ENCODE measurements at regions not wholly inside any gene's neighbourhood (a gene's known extent, or its start where the extent isn't known, plus 50 kb on each side); places are given as distances from the start of the nearest gene placed in this dataset.
"Not testable (repeated sequence)": the region's sequence is repeated elsewhere in the genome, so short reads cannot be mapped to it uniquely, and the experiment has no call there.

DNA sequence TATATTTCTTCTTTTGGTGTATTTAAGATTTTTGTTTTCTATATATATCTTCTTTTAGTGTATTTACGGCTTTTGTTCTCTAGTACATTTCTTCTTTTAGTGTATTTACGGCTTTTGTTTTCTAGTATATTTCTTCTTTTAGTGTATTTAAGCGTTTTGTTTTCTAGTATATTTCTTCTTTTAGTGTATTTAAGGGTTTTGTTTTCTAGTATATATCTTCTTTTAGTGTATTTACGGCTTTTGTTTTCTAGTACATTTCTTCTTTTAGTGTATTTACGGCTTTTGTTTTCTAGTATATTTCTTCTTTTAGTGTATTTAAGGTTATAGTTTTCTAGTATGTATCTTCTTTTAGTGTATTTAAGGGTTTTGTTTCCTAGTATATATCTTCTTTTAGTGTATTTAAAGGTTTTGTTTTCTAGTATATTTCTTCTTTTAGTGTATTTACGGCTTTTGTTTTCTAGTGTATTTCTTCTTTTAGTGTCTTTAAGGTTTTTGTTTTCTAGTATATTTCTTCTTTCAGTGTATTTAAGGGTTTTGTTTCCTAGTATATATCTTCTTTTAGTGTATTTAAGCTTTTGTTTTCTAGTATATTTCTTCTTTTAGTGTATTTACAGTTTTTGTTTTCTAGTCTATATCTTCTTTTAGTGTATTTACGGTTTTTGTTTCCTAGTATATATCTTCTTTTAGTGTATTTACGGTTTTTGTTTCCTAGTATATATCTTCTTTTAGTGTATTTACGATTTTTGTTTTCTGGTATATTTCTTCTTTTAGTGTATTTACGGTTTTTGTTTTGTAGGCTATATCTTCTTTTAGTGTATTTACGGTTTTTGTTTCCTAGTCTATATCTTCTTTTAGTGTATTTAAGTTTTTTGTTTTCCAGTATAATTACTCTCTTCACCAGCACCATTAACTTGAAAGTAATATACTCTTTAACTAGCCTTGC is 249.4 kb downstream of the SHOX start:
- DNase-seq, result not testable (repeated sequence)

DNA sequence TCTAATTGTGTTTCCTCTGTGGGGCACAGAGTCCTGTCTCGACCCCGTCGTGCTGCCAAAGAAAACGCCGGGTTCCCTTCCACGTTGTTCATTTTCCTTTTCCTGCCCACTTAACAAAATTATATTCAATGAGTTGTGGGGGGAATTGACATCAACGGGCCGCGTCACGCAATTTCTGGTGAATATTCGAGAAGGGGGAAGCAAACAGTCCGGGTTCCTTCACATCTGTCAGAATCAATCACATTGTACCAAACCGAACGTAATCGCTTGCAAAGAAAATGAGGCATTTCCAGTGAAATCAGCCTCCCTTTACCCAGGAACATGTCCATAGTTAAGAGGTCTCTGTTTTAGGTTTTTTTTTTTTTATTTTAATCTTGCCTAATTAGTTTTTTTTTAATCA is 243.5 kb downstream of the SHOX start:
- DNase-seq, result no peak

DNA sequence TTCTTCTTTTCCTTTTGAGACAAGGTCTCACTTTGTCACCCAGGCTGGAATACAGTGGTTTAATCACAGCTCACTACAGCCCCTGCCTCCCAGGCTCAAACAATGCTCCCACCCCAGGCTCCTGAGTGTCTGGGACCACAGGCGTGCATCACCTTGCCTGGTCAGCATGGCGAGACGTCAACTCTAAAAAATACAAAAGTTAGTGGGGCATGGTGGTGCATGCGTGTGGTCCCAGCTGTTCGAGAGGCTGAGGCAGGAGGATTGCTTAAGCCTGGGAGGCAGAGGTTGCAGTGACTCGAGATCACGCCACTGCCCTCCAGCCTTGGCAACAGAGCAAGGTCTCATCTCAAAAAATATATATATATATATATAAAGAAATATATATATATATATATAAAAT is 242.4 kb downstream of the SHOX start:
- DNase-seq, result no peak

DNA sequence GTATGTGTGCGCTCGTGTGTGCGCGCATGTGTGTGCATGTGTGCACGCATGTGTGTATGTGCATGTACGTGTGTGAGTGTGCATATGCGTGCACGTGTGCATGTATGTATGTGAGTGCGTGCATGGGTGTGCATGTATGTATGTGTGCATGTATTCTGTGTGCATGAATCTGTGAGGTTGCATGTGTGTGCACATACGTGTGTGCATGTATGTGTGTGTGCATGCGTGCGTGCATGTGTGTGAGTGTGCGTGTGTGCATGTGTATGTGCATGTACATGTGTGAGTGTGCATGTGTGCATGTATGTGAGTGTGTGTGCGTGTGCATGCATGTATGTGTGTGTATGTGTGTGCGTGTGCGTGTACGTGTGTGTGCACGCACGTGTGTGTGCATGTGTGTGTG is 241.5 kb downstream of the SHOX start:
- DNase-seq, result no peak

DNA sequence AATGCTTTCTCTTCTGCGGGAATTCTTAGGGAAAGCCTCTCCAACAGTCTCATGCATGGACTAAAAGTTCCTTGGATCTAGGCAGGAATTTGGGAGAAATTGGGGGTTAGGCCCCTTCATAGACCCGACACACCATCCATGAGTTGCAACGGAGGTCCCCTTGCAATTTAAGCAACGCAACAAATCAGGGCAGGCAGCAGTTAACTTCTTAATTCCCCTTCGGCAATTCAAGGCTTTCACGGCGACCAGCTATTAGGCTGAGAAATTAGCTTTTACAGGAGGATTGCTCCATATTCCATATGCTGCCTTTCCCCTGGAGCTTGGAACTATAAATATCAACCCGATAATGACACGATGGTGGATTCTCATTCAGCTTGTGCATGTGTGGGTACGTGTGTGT is 241.0 kb downstream of the SHOX start:
- DNase-seq, result no peak

DNA sequence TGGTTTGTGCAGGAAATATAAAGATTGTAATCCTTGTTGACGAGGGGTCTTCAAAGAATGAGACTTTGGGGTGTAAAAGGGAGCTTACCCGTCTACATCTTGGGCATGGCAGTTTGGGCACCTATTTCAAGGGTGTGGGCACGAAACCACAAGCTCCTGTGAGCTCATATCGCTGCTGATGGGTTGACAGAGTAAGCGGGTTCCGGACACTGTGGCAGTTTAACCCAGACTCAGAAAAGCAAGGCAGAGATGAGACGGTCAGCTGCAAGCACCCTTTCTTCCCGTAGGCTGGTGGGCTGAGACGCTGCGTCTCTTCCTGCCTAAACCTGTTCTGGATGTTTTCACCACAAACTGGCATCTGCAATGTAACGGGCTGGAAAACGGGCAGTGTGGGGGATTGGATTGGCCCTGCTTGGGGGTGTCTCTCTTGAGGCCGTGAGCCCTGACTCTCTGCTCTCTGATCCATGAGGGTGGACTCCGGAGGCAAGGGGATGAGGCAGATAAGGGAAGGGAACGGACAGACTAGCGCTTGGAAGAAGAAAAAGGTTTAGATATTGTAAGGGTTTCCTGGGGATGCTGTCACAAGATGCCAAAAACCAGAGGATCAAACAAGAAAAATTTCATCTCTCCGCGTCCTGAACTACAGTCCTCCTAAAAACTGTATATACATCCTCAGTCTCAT is 237.5 kb downstream of the SHOX start:
- DNase-seq, result no peak

DNA sequence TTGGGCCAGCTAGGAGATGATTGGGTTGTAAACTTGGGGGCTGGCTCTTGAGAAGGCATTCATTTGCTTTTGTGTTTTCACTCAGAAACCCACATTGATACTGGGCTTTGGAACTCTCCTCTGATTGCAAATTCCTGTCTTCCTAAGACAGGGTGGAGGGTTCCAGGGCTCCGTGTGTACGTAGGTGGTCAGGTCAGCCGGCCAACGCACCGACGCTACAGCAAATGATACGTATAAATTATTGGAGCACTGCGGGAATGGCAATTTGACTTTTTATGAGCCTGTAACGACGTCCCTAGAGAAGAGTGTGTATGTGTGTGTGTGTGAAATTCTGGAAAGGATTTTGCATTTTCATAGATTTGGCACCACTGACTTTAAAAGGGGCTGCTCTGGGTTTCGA is 236.9 kb downstream of the SHOX start:
- no peak for DNase-seq

DNA sequence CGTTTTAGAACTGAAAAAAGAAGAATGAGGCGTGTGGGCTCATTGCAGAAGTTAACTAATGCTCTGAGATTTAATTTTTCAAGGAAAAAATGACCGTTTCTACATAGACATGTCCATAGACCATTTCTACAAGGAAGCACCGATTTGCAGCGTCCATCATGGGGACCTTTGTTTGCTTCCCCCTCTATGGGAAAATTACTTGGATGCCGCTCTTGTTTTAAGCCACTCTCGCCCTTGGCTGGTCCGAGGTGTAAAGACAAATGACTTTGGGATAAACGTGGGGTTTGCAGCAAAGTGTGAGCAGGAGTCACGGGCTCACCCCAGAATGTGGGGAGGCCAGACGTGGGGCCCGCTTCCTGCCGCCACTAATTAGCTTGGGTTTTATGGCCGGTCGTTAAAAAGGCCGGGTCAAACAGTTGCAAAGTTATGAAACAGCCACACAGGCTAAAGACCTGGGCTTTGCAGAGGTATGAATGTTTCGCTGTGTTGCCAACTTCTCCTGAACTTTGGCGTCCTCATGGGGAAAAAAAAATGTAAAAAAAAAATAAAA is 235.9 kb downstream of the SHOX start:
- DNase-seq, result no peak

DNA sequence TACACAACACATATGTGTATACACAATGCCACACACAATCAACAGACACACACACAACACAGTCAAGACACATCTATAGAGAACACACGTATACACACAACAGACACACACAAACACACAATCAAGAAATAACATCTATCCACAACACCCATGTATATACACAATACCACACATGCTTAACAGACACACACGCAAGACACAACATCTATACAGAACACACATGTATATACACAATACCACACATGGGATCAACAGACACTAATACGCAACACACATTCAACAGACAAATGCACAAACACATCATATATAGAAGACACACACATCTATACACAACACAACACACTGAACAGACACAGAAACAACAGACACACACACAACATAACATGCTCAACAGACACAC is 234.8 kb downstream of the SHOX start:
- DNase-seq, result no peak

DNA sequence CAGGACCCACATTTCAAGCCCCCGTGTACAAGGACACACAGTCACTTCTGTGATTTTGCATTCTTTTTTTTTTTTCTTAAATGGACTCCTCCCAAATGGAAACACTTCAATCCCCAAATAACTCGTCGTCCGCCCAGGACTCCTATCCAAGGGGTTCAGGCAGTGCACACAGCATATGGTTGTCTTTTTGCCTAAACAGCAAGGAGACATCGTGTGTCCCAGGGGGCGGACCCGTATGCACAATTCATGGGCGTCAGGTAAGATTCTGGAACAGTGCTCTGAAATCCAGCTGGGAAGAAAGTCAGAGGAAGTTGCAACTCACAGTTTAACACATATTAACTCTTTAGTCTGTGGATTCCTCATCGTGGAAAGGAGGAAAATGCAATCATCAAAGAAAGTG is 231.3 kb downstream of the SHOX start:
- DNase-seq, result no peak

DNA sequence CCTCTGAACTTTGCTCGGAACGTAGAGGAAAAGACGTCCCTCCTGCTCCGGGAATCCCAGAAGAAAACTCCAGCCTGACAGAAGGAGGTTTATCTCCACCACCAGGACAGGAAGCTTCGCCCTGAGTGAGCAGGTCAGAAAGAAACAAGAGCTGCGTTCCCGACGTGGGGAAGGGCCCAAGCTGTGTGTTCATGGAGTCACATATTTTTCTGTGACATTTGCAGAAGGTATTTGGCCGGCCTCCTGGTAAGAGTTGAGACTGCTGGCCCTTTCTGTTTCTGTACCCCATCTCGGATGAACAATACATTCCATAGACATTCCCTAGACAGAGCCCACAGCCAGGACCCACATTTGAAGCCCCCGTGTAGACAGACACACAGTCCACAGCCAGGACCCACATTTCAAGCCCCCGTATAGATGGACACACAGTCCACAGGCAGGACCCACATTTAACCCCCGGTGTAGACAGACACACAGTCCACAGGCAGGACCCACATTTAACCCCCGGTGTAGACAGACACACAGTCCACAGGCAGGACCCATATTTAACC is 230.8 kb downstream of the SHOX start:
- DNase-seq, result no peak

DNA sequence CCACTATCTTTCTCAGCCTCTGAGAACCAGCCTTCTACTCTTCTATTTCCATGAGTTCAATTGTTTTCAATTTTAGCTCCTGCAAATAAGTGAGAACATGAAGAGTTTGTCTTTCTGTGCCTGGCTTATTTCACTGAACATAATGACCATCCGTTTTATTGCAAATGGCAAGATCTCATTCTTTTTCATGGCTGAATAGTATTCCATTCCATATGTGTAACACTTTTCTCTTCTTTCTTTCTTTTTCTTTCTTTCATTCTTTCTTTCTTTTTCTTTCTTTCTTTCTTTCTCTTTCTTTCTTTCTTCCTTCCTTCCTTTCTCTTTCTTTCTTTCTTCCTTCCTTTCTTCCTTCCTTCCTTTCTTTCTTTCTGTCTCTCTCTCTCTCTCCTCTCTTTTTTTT is 228.7 kb downstream of the SHOX start:
- DNase-seq, result no peak

DNA sequence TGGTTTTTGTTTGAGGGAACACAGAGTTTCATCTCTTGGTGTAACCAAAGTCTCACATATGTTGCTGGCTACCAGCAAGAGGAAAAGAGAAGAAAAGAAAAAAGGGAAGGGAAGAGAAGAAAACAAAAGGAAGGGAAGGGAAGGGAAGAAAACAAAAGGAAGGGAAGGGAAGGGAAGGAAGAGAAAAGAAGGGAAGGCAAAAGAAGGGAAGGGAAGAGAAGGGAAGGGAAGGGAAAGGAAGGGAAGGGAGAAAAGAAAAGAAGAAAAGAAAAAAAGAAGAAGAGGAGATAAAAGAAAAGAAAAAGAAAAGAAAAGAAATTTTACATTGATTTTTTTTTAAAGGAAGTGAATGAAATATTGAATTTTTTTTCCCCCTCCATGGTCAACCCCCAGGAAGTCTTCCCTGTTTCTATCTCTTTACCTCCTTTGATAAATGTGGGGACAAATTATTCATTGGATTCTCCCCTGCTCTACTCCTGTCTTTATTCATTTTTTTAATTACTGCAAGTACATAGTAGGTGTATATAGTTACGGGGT is 228.0 kb downstream of the SHOX start:
- no peak for DNase-seq

DNA sequence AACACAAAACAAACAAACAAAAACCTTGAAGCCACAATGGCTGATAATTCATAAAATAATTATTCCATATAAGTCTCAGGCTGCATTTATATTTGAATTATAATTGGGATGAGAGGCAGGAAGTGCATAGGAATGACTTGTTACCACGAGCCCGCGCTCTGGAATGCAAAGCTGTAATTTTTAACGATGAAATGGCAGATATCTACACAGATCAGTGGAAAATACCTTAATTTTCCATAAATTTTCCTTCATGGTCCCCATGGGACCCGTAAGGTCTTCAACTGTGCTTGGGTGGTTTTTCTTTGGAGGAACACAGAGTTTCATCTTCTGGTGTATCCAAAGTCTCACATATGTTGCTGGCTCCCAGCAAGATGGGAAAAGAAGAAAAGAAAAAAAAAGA is 226.8 kb downstream of the SHOX start:
- no peak for DNase-seq

DNA sequence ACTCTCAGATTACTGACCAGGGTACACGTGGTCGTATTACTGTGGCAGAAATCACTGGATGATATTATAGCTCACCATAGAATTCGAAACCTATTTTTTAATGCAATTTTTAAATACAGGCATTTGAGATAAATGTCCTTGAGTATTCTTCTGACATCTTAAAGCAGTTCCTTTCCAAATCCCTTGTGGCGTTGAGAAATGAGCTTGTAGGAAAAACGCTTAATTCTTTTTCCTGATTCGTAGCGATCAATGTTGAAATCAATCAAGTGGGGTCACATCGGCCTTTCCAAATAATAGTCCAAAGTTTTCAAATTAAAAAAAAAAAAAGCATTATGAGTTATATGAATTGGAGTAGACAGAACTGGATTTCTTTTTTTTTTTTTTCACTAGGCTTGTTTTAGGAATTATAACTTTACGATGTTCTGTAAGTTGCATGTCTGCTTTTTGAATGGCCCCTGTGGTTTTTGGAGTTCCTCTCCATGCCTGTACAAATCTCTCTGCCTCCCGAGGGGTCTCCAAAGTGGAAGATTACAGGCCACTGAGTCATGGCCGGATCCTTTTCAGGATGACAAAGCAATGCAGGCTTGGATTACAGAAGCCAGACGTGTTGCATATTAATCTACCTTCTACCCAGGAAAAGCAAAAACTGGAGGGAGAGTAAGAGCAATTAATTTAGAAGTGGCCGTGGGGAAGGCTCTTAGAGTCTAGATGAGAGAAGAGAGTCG is 226.1 kb downstream of the SHOX start:
- DNase-seq, result no peak

DNA sequence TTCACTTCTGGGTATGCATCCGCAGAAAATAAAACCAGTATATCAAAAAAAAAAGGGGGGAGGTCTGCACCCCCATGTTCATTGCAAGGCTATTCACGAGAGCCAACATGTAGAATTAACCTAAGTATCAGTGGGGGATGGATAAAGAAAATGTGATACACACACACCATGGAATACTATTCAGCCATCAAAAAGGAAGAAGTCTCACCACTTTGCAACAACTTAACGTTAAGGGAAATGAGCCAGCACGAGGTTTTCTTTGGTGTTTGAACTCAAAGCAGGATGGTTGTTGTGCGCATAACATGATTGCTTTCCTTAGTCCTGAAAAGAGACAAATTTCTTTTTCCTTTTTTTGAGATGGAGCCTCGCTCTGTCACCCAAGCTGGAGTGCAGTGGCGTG is 222.7 kb downstream of the SHOX start:
- no peak for DNase-seq

DNA sequence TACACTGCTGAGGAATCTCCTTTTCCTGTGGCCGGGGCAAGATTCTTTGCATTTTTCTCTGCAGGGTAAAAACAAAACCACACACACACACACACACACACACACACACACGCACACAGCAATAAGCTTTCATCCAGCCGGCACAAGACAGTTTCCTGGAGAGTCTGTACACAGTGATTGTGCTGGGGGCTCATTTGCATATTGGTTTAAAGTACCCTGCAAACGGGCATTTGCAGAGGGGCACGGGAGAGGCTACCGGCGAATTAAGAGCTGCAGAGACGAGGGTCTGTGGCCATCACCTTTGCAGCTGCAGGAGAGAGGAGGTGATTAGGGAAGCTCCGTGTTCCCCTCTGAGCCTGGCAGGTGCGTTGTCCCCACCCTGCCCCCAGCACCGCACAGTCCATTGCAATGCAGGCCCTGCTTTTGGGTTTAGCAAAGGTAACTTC is 219.9 kb downstream of the SHOX start:
- no peak for DNase-seq

DNA sequence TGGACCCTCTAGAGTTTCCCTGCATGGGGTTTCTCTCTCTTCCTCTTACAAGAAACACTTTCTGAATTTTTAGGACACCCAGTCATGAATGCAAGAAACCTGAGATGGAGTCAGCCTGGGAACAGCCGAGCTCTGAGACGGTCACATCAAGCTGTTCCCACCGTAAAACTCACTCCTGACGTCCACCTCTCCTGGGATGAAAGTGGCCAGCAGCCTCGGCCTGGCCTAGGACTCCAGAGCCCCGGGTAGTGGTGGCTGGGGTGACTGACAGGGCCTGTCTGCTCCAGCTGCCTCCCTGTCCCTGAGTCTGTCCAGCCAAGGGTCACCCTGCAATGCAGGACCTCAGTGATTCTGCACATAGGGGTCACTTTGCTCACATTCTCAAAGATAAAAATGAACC is 217.8 kb downstream of the SHOX start:
- no peak for DNase-seq

DNA sequence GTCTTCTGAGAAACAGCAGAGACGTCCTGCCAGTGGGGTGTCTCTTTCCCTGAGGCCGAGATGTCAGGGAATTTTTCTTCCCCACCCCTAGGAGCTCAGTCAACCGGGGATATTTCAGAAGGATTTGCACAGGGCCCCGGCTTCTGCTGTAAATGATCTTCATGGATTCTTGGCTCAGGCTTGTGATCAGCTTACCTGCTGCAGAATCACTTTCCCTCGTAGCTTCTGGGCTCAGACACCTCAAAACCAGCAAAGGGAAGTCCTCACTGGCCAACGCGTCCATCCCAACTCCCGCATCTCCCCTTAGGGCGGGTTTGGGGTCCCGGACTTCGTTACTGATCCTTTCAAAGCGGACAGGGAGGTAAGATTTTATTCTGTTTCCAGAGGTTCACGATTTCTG is 212.7 kb downstream of the SHOX start:
- no peak for DNase-seq

DNA sequence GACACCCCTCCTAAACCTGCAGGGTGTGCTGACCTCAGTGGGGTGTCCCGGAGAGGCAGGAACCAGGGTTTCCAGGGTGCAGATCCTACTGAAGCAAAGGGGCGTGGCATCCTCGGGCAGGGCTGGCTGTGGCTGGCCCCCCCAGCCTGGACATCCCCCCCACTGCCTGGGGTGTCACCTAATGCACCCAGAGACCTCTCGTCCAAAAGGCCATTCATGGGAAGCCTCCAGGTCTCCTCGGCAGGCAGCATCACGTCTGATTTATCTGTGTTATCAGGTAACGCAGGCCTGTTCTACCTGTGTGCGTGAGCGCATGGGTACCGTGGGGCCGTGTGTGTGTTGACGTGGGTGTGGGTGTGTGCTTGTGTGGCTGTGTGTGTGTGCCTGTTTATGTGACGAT is 210.0 kb downstream of the SHOX start:
- no peak for DNase-seq

DNA sequence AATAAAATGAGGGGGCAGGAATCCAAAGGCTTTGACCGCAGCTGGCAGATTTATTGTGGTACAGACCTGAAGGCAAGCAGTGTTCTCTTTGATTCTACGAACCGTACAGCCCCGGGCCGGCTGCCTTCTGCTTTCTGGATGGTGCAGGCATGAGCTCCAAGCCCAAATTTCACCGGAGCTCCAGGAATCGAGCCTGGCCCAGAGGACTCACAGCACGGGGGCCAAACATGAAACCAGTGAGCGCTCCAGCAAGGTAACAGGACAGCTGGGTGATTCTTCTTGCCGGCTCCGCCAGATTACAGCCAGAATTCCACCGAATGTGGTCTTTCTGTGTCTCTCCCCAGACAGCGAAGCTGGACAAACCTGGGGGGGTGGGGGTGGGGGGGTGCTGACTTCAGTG is 208.1 kb downstream of the SHOX start:
- DNase-seq, result not testable (repeated sequence)

DNA sequence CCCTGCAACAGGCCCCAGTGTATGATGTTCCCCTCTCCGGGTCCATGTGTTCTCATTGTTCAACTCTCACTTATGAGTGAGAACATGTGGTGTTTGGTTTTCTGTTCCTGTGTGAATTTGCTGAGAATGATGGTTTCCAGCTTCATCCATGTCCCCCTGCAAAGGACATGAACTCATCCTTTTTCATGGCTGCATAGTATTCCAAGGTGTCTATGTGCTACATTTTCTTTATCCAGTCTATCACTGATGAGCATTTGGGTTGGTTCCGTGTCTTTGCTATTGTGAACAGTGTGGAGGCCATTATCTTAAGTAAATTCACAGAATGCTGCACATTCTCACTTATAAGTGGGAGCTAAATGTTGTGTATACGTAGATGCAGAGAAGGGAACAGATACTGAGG is 205.3 kb downstream of the SHOX start:
- DNase-seq, result not testable (repeated sequence)

DNA sequence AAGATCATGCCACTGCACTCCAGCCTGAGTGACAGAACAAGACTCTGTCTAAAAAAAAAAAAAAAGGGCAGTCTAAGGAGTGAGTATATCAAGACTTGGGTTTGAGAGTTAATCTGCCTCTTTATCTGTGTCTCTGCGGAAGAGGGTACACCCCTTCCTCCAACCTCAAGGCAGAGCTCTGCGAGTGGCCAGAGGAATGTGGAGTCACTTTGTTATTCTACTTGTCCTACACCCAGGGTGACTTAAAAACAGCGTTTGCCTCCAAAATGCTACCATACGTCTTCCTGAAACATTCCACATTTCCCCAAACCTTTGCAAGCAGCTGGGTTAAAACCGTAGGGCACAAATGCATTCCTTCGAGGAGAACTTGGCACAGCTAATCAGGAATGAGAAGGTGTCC is 199.9 kb downstream of the SHOX start:
- no peak for DNase-seq
